ENCODE measurements at regions not wholly inside any gene's neighbourhood (a gene's known extent, or its start where the extent isn't known, plus 50 kb on each side); places are given as distances from the start of the nearest gene placed in this dataset.

DNA sequence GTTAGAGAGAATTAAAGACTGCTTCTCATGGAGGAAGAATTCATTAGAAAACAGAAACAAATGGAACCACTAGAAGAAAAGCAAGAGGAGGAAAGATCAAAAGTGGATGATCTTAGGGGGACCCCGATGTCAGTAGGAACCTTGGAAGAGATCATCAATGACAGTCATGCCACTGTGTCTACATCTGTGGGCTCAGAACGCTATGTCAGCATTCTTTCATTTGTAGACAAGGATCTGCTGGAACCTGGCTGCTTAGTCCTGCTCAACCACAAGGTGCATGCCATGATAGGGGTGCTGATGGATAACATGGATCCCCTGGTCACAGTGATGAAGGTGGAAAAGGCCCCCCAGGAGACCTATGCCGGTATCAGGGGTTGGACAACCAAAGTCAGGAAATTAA, 154.4 kb upstream of the CHRM2 start:
- no peak for DNase-seq (ENCODE audit: low spot score)
- no peak for TF ChIP-seq CTCF (IDR thresholded peaks at IDR 0.05)
- Histone ChIP-seq H3K4me3 (no peak overlapping the region), H3K27ac (no peak overlapping the region)

DNA sequence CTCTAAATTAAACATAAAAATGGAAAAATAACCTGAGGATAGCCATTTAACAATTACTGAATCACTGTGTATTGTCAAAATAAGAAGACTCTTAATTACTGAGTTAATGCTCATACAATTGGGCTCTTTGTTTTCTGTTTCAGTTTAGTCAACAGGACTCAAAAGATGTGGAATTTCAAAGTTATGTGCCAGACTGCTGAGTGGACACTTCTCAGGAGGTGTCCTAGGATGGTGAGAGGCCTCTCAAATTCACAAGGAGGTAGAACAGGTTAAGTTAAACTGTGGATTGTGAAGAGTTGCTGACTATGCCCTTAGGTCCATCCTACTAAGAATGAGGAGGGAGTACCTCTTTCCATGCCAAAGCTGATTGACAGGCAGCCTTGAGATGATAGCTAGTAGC, 157.7 kb upstream of the CHRM2 start:
- Histone ChIP-seq H3K27ac (no peak overlapping the region), H3K4me3 (no peak overlapping the region)
- no peak for DNase-seq (ENCODE audit: low spot score)
- TF ChIP-seq CTCF (IDR thresholded peaks at IDR 0.05) = no peak

GRCh38 chr7:136709876-136710275, 158.6 kb upstream of the CHRM2 start:
- Histone ChIP-seq H3K4me3 (no peak overlapping the region), H3K27ac (no peak overlapping the region)
- no peak for DNase-seq (ENCODE audit: low spot score)
- no peak for TF ChIP-seq CTCF (IDR thresholded peaks at IDR 0.05)

GRCh38 chr7:136702913-136703312, 165.5 kb upstream of the CHRM2 start:
- TF ChIP-seq CTCF (IDR thresholded peaks at IDR 0.05) = no peak
- no peak overlapping the region for H3K27ac ChIP-seq

GRCh38 chr7:136698977-136699376, 169.5 kb upstream of the CHRM2 start:
- no peak for DNase-seq (ENCODE audit: low spot score)
- Histone ChIP-seq H3K4me3 (no peak overlapping the region), H3K27ac (no peak overlapping the region)
- no peak for TF ChIP-seq CTCF (IDR thresholded peaks at IDR 0.05)

More at GRCh38 chr7:136702913-136703312, 165.5 kb upstream of the CHRM2 start:
- no peak for DNase-seq (ENCODE audit: low spot score)
- no peak overlapping the region for H3K4me3 ChIP-seq

DNA sequence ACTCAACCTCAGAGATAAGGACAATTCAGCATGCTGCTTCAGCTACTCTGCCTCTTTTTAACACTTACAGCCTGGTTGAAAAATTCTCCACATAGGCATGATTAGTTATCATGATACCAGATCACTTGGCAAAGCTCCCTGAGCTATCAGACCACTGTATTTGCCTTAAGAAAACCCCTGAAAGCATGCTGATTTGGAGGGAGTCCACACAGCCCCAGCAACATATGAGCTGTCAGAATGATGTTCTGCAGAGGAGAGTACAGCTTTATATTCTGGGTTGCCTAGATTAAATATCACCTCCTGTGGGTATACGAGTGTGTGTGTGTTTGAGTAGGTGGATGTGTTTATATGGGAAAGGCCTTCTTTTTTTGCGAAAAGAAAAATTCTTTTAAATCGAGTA, 170.2 kb upstream of the CHRM2 start:
- no peak overlapping the region for H3K27ac ChIP-seq
- no peak for TF ChIP-seq CTCF (IDR thresholded peaks at IDR 0.05)
- DNase-seq (ENCODE audit: low spot score) = no peak
- no peak overlapping the region for H3K4me3 ChIP-seq

GRCh38 chr7:136697271-136697670, 171.2 kb upstream of the CHRM2 start:
- Histone ChIP-seq H3K4me3 (no peak overlapping the region), H3K27ac (no peak overlapping the region)
- no peak for TF ChIP-seq CTCF (IDR thresholded peaks at IDR 0.05)
- no peak for DNase-seq (ENCODE audit: low spot score)
